Kasumi-1 (cell line): ENCODE measurements at regions not wholly inside any gene's neighbourhood (a gene's known extent, or its start where the extent isn't known, plus 50 kb on each side); places are given as distances from the start of the nearest gene placed in this dataset.
"Not testable (repeated sequence)": the region's sequence is repeated elsewhere in the genome, so short reads cannot be mapped to it uniquely, and the experiment has no call there.

Source experiments
- DNase-seq, 2 experiments: peaks; one replicate each; lab custom pipeline; 2025; lab: John Stamatoyannopoulos, UW

DNA sequence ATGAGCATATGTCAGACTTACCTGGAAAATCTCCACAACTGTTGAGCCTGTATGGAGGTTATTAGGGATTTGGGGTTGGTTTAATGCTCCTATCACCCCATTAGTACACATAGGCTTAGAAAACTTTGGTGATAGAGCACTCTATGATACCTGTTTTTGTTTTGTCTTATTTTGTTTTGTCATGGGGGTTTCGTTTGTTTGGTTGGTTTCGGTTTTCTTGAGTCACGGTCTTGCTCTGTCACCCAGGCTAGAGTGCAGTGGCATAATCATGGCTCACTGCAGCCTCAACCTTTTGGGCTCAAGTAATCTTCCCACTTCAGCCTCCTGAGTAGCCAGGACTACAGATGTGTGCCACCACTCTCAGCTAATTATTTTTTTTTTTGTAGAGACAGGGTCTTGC, 70.0 kb downstream of the MZT1 start:
- no peak for DNase-seq

DNA sequence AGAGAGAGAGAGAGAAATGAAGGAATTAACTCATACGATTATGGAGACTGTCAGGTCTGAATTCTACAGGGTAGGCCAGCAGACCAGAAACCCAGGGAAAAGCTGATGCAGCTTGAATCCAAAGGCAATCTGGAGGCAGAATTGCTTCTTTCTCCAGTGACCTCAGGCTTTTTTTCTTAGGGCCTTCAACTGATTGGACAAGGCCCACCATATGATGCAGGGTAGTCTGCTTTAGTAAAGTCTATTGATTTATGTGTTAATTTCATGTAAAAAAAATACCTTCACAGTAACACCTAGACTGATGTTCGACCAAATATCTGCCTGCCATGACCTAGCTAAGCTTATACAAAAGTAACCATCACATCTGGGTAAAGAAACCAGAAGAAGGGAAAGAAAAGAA, 71.1 kb downstream of the MZT1 start:
- no peak for DNase-seq

DNA sequence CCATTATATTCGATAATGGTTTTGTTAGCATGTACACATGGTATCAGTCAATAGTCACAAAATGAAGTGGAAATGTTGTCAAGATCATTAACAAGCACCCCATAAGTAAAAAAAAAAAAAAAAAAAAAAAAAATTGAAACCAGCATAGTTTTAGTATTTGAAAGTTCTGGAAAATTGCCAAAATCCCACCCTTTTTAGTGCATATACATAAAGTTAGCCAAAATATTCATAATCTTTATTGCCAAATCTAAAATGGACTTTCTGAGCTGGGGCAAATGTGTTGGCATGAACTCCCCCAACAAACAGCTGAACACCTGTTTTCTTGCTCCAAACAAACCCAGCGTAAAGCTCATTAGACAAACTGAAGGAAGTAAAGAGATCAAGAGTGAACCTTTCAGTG, 73.9 kb downstream of the MZT1 start:
- DNase-seq = no peak

DNA sequence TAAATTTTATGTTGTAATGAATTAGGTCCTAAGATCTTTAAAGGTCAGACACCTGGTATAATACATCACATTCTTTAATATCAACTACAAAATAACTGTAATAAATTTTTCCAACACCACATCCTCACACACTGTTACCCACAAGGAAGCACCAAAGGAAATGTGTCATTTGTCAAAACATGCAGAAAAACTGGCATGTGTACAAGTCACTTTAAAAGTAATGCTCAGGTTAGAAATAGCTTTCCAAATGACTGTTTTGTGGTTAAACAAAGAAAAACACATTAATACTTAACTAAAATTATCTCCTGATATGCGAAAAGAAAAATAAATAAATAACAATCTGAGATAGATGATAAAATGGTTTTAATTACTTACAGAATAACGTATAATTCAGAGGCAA, 74.7 kb downstream of the MZT1 start:
- no peak for DNase-seq

DNA sequence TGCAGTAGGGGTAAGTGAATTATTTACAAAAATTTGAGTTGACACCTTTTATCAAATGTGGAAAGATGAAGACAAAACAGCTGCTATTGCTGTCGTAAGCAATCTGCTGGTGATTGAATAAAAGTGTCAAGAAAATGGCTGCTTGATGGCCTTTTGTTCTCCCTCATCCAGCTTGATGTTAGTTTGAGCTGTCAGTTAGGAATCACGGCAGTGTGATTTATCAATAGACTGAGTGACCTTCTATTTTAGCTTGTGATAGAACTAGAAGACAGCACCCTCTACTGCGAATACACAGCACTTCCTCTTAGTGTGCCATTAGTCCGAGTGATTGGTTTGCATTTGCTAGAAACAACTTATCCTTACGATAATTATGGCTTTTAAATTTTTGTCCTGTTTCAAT, 76.3 kb downstream of the MZT1 start:
- DNase-seq = peak; percentile 60 to 65

DNA sequence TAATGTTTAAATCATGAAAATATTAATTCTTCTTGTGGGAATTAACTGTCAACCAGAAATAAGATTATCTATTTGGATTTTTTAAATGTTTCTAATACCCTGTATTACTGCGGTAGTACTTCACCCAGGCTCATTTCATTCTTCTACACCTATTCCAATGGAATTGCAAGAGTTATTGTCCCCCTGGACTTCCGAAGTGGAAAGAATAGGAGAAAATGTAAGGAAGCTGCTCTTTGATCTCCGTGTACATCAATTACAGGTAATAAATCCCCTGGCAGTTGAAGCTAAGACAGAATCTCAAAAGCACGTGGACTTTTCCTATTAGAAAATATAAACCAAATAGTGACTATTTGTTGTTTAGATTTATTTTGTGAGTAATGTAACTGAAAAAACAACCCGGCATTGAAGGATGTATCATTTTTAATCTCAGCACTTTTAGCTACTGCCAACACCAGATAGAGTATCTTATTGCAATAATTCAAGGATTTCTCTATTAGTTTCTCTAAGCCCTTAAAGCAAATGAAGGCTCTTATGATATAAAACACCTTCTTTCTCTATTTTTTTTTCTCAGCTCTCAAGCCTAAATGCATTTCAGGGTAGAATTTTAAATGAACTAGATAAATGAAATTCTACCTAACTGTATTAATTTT, 77.3 kb downstream of the MZT1 start:
- DNase-seq = no peak

DNA sequence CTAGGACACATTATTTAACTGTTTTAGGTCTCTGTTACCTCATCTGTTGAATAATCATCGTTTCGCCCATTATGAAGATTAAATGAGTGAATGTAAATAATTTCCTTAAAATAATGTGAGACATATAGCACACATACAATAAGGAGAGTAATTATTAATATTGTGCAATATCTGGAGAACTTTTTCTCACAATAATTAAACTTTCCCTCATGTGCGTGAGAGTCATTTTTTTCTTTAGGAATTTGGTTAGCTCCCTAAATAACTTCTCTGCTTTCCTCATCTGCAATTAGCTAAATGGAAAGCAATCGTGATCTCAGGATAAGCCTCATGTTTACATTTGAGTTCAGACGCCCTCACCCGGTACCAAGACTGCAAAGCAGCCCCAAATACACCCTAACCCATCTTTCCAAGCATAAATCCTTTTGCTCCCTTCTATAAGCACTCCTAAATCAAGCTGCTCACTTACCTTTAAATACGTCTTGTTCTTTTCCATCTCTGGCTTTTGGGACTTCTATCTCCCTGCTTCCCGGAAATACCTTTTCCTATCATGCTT, 78.8 kb downstream of the MZT1 start:
- DNase-seq = no peak

DNA sequence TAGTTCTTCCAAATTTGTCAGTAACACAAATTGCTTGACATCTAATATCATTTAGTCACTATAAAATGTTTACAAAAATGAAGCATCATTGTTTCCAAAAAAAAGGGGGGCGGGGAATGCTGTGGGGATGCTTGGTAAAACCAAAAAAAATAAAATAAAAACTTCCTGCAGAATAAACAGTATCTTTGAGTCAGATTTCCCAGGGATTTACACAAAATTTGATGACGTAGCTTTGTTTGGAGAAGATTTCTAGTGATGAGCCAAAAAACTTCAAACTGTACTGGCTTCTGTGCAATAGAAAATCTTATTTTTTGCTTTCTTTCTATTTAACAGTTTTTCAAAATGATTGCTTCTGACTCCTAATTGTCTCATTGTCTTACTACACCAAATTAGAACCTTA, 80.0 kb downstream of the MZT1 start:
- DNase-seq = no peak

DNA sequence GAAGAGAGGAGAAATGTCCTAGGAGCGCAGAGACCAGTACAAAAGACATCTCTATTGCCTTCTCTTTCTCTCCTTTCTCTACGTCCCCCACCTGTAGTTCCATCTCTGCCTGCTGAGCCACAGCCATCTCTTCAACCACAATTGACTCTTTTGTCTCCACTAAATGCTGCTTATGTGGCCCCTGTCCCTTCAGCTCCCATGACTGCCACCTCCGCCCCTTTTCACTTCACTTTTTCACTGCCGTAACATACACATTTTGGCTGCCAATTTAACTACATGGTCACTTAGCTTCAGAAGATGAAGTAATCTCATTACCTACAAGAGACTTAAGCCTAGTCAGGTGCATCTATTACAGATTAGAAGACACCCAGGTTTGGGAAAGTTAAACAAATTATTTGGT, 81.9 kb downstream of the MZT1 start:
- DNase-seq = no peak

DNA sequence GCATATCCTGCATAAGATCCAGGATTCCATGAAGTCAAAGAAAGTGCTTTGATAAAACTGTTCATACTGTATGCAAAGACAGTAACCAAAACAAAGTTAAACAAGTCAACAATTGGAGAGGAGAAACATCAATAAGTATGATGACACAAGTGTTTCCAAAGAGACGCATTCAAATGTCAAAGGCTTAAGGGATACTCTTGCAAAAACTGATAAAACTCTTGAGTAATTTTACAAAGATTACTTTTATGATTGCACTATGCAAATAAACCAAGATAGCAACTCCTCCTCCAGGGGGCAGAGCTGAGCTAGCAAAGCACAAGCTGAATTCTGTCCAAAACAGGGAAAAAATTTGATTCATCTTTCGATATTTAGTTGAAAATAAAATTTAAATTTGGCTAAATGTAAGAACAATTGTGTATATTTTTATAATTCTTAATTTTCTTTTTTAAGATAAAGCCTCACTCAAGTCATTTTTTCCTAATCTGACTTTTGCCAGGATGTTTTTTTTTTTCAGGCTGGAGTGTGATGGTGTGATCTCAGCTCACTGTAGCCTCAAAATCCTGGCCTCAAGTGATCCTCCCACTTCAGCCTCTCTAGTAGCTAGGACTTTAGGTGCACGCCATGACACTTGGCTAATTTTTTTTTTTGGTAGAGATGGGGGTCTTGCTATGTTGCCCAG, 84.0 kb downstream of the MZT1 start:
- DNase-seq = peak; percentile 26 to 49

DNA sequence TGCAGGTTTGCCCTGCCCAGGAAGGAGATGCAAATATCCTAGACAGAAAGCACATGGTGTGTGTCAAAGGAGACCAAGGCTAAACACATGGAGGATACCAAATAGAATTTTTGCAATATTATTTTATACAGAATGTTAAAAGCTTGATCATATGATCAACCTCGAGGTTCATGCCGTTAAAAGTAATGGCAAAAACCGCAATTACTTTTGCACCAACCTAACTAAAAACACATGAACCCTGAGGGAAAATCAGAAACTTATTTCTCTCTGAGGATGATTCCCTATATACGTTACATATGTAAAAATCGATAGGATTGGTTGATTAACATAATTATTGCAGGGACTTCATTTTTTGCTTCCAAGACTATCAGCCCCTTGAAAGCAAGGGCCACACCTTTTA, 88.1 kb downstream of the MZT1 start:
- DNase-seq = no peak

DNA sequence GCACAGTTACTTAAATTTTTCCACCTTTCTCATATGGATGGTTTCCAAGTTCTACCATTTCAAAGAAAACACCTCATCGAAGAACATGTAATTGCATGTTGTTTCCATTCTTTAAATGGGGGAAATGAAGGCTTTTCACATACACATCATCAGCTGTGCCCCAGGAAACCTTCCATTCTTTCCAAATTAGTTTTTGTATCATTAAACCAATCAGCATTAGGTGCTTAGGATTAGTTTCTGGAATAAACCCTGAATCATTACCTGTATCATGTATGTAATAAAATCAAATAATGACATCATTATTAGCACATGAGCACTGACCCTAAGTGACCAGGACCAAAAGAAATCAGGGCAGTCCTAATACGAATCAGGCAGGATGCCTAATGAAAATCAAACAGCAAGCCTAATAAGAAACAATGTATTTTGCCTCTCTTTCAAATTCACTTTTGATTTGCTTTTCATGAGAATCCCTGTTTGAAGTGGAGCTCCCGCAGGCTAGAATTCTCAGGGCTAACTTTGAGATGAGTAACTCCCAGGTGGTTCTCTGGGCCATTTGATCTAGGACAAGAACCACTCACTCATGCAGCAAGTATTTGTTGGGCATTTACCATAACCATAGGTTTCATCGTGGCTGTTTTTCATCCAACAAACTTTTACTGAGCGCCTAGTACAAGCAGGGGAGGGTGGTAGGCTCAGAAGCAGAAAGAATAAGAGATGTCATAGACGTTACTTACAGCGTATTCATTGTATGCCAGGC, 89.2 kb downstream of the MZT1 start:
- DNase-seq = no peak

DNA sequence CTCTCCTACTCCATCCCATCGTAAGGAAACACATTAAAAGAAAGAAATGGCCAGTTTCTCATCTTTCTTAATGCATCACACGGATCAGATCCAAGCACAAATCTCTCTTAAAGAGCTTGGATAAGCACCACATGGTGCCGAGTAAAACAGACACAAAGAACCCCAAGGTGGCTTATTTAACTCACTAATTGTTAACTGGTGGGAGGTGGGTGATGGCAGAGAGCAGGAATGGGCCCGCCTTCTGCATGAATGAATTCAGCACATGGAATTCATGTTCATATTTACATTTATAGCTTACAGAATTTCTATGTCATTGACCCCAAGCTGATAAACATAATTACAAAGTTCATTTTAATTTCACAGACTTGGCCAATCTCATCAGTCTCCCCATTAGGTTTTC, 89.9 kb downstream of the MZT1 start:
- DNase-seq = no peak

DNA sequence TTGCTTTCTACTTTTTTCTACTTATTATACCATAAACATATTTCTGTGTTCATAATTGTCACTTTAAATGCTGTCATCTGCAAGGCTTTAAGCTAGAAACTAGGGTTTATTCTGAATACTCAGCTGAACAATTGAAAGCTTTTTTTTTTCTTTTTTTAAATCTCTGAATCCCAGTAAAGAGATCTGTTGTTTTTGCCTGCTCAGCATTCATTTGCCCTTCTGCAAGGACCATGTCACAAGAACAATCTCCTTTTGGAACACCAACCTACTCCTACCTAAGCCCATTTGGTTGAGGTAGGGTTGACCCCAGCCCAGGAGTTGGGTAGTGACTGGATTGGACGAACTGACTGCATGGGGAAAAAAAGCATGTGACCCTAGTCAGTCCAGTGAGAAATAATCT, 92.6 kb downstream of the MZT1 start:
- DNase-seq = no peak

DNA sequence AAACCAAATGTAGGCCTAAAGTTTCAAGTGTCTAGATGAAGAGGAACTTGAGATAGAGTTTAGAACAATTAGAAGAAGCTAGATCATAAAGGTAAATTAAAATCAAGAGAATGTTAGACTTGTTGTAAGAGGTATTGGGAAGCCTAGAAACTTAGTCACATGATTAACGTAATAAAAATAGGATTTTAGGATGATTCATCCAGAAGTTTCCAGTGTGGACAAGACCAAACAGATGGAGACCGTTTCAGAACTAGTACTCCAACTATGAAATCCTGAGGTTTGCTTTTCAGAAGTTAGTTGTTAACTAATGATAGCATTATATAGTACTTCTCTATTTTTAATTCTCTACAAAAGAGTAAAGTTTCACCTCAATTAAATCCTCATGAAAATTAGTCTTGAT, 104.9 kb downstream of the MZT1 start:
- no peak for DNase-seq

DNA sequence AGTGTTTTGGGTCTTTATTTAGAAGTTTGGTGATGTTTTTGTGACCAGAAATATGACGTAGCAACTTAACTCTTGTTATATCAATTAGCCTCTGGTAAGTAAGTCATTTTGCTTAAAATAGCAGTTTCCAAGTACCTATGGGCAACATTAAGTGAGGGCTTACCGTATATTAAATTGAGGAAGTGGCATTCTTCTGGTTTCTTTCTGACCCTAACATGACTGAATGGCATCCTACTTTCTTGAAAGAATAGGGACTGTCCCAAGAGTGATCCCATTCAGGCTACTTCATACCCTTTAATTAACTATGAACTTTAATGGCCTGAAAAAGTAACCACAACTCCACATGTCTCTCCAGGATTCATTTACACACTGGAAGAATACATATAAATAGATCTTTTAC, 106.6 kb downstream of the MZT1 start:
- peak; percentile 12 to 13 for DNase-seq

DNA sequence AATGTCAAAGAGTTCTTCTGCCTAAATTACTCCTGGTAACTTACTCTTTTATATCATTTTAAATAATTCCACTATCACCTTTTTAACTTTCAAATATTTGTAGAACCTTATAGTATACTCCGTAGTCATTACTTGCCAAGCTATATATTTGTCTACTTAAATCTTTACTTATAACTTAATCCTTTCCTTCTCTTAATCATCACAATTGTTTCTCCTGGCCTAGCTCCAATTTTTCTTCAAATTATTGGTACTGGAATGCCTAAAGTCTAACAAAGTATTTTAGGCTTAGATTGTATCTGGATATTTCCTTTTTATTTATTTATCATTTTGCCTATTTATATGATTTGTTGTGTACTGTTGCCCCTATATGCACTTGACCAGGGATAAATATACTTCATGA, 109.5 kb downstream of the MZT1 start:
- DNase-seq = no peak

DNA sequence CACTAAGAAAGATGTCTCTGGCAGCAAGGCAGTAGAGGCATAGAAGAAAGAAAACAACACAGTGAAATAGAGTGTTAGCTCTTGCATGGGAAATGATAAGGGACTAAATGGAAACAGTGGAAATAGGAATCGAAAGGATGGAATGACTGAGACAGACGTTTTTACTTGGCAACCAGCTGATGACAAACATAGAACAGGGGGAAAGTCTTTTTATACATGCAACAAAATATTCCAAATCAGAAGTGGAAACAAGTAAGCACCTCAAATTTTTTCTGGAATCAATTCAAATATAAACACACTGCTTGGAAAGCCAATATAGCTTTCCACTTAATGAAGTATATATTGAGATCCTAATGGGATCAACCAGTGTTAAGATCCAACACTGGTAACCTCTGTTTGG, 110.2 kb downstream of the MZT1 start:
- DNase-seq = no peak

DNA sequence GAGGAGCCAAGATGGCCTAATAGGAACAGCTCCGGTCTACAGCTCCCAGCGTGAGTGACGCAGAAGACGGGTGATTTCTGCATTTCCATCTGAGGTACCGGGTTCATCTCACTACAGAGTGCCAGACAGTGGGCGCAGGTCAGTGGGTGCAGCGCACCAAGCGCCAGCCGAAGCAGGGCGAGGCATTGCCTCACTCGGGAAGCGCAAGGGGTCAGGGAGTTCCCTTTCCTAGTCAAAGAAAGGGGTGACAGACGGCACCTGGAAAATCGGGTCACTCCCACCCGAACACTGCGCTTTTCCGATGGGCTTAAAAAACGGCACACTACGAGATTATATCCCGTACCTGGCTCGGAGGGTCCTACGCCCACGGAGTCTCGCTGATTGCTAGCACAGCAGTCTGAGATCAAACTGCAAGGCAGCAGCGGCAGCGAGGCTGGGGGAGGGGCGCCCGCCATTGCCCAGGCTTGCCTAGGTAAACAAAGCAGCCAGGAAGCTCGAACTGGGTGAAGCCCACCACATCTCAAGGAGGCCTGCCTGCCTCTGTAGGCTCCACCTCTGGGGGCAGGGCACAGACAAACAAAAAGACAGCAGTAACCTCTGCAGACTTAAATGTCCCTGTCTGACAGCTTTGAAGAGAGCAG, 117.1 kb downstream of the MZT1 start:
- DNase-seq = not testable (repeated sequence)

DNA sequence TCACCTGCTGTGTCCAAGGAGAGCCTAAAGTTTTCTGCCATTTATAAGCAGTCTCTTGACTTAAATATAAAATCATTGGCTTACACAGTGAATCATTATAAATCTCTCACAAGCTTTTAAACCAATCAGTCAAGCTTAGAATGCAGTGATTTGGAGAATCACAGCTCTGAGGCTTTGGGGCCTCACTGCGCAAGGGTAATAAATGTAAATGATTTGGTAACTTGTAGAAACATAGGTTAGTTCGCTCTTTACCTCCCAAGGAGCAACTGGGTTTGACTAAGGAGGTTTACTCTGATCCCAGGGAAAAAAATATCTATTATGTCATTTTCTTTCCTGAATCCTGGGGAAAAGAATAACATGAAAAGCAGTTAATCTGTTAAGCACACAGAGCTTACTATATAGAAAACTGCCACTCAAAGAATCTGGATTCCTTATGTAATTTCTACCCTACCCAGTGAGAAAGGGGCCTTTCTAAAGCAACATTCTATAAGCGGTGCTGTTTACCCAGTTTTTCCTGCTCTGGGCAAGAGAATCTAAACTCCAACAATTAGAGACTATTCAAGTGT, 128.2 kb downstream of the MZT1 start:
- DNase-seq = no peak

DNA sequence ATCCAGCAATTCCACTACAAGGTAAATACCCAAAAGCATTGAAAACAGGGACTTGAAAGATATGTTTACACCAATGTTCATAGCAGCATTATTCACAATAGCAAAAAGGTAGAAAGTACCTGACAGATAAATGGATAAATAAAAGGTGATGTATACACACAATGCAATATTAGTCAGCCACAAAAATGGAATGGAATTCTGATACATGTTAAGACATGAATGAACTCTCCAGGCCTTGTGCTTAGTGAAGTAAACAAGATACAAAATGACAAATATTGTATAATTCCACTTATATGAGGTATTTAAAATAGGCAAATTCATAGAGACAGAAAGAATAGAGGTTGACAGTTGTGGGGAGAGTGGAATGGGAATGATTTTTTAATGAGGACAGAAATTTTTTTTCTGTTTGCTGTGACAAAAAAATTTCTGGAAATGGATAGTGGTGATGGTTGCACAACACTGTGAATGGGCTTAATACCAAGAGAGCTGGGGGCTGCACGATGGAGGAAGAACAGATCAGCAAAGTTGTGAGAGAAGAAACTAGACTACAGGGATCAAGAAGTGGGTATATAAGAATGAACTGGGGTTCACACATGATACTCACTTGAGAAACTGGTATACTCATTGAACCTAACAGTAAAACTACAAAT, 137.2 kb downstream of the MZT1 start:
- no peak for DNase-seq

DNA sequence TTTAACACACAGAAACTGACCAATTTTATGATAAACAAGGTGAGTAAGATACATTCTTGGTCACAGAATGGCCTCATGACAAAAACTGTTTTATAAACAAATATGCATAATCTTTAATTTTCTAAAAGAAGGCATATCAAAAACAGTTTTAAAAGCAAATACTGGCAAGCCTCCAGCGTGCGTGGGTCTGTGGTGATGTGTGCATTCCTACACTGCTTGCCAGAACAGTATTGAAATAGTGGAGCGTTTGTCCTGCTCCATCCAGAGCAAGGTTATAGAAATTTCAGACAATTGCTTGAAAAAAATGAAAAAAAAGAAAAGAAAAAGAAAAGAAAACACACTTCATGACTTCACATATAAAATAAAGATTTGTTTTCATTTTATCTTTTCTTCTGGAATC, 140.9 kb downstream of the MZT1 start:
- no peak for DNase-seq
